D721Med (cell line): ENCODE measurements at regions not wholly inside any gene's neighbourhood (a gene's known extent, or its start where the extent isn't known, plus 50 kb on each side); places are given as distances from the start of the nearest gene placed in this dataset.
"Not testable (repeated sequence)": the region's sequence is repeated elsewhere in the genome, so short reads cannot be mapped to it uniquely, and the experiment has no call there.

ENCODE experiments used
- DNase-seq: peaks from one replicate; pipeline ENCODE4 v3.0.0; 2011; ENCODE audit warnings: low spot score; ENCODE audit not compliant: insufficient read length
- FAIRE-seq: peaks from 2 replicates; lab custom pipeline; 2011; peaks lifted over from hg19 to GRCh38; lab: Jason Lieb, UNC
- CTCF ChIP-seq: IDR thresholded peaks from 2 replicates; pipeline ENCODE4 v1.5.1; 2012; ENCODE audit warnings: mild to moderate bottlenecking, control low read depth; ENCODE audit not compliant: insufficient read depth; ENCODE audit errors: missing control alignments

- DNase-seq, result no peak
- TF ChIP-seq CTCF, result no peak
- no peak for FAIRE-seq
Measured at GRCh38 chrX:143304025-143304424, 213.2 kb downstream of the SPANXN3 start.

- TF ChIP-seq CTCF, result no peak
- no peak for DNase-seq
- no peak for FAIRE-seq
Measured at GRCh38 chrX:143298663-143299241, 218.5 kb downstream of the SPANXN3 start.

DNA sequence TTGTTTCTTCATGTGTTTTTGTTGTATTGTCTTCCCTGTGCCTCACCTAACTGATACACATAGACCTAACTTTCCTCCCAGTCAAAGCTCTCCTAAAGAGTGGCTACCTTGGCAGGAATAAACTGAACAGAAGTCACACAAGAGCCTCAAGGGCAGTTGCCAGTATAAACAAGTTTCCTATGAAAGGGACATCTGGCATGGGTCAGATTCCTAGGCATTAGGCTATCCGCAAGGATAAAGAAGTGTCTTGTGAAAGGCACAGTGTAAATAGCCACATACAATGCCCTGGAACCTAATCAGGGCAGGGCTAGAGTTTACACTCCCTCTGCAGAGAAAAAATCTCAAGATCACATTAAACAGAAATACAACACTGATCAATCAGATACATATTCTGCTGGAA, 220.8 kb downstream of the SPANXN3 start:
- FAIRE-seq, result no peak
- DNase-seq, result no peak
- TF ChIP-seq CTCF, result no peak

DNA sequence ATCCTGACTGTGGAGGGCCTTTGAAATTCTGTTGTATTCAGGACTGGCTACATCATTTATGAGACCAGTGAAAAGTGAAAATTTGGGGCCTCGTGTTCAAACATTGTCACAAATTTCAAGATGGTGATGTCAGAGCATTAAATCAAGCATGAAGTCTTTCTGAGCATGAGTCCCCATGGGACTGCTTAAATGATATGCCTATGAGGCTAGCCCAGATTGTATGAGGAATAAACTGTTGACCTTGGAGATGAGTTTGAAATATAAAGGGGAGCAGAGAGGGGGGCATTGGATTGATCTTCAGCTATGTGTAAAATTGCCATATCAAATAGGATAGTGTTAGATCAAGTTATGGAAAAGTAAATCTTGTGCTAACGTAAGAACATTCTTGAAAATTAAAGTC, 230.0 kb downstream of the SPANXN3 start:
- no peak for TF ChIP-seq CTCF
- FAIRE-seq (no peak), DNase-seq (no peak)

DNA sequence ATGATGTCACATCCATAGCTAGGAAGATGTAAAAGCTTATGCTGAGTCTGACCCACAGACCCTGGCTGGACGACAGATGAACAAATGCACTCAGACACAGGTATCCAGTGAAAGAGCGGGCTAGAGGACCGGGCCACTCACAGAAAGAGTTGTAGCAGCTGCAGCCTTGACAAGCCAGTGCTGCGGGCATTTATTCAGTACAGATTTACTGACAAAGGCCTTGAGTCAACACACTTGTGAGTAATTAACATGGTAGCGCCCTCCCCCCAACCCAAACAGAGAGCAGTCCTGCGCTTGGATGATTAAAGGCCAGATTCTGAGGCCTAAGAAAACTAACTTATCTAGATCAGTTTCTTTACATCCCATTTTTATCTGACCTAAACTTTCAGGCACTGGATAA, 244.6 kb downstream of the SPANXN4 start:
- FAIRE-seq (no peak), DNase-seq (no peak)
- no peak for TF ChIP-seq CTCF

- not testable (repeated sequence) for FAIRE-seq, DNase-seq
Measured at GRCh38 chrX:143244593-143244992, 218.9 kb downstream of the SPANXN4 start.

DNA sequence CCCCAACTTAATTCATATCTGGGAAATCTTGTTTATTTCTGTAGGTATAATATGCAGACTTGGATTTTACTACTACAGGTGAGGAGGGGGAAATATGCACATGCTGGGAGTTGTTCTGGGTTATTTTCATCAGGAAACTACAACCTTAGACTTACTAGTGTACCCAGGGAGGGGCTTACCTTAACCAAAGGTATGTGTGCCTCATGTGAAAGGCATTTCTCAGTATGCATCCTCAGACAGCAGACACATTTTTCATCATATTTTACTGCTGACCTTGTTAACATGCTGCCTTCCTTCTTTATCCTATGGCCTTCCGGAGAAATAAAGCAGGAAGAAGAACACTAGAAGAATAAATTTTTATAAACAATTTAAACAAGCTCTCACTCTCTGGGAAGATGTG, 214.9 kb downstream of the SPANXN4 start:
- TF ChIP-seq CTCF, result no peak
- DNase-seq, result no peak
- no peak for FAIRE-seq

DNA sequence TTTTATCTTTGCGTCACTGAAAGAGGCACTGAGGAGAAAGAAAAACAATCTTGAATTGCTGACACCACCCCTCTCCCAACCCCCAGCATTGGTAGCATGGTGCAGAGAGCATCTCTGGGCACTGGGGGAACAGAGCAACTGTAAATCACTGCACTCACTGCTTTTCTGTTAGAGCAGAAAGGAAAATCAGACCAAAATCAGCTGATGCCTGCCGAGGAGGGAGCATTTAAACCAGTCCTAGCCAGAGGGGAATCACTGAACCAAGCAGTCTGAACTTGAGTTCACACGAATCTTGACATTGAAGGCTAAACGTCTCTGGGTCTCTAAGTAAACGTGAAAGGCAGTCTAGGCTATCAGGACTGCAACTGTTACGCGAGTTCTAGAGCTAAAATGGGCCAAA, 205.8 kb downstream of the SPANXN4 start:
- no peak for TF ChIP-seq CTCF
- DNase-seq (no peak), FAIRE-seq (no peak)

GRCh38 chrX:143228600-143228999, 202.9 kb downstream of the SPANXN4 start:
- not testable (repeated sequence) for FAIRE-seq

More at GRCh38 chrX:143228600-143228999, 202.9 kb downstream of the SPANXN4 start:
- DNase-seq, result not testable (repeated sequence)
